CD4-positive, alpha-beta memory T cell (primary cell): ENCODE measurements at regions not wholly inside any gene's neighbourhood (a gene's known extent, or its start where the extent isn't known, plus 50 kb on each side); places are given as distances from the start of the nearest gene placed in this dataset.
"Not testable (repeated sequence)": the region's sequence is repeated elsewhere in the genome, so short reads cannot be mapped to it uniquely, and the experiment has no call there.

Source experiments
- CTCF ChIA-PET: fragments of 350-600 bp; sonication (Branson Sonifier 250); formaldehyde crosslinking; loops from one replicate; lab custom pipeline; 2021; ENCODE audit warnings: inconsistent platforms; ENCODE audit not compliant: partially characterized antibody; lab: Charles Lee
- POLR2A ChIA-PET: fragments of 350-600 bp; sonication (Branson Sonifier 250); formaldehyde crosslinking; loops from one replicate; lab custom pipeline; 2021; ENCODE audit not compliant: partially characterized antibody; lab: Charles Lee
- DNase-seq, 5 donors: peaks; one replicate each; pipeline versions ENCODE4 v3.0.0 to v3.0.0-alpha.2; 2020 to 2022; ENCODE audit warnings: mixed read lengths in 1 of 5
- H3K27ac ChIP-seq: one replicate; pipeline ENCODE4 v1.7.0; 2013; ENCODE audit warnings: low read depth, low read length
- H3K27me3 ChIP-seq: 2 replicates; pipeline ENCODE4 v1.7.0; 2013; ENCODE audit warnings: mild to moderate bottlenecking, low read length, moderate library complexity; ENCODE audit not compliant: insufficient read depth
- H3K36me3 ChIP-seq: 2 replicates; pipeline ENCODE4 v1.7.0; 2013; ENCODE audit warnings: mild to moderate bottlenecking, low read length, moderate library complexity; ENCODE audit not compliant: insufficient read depth
- H3K4me1 ChIP-seq: 2 replicates; pipeline ENCODE4 v1.7.0; 2013; ENCODE audit warnings: mild to moderate bottlenecking, low read length, moderate library complexity; ENCODE audit not compliant: insufficient read depth
- H3K4me3 ChIP-seq, 2 donors: one replicate each; pipeline ENCODE4 v1.7.0; 2013; ENCODE audit warnings: low read length in 2 of 2, mild to moderate bottlenecking in 1 of 2
- H3K9me3 ChIP-seq, 2 donors: one replicate each; pipeline ENCODE4 v1.7.0; 2013; ENCODE audit warnings: low read length in 2 of 2, control low read depth in 1 of 2; ENCODE audit not compliant: control insufficient read depth in 1 of 2
- H3K27ac Mint-ChIP-seq, 7 donors: one replicate each; pipeline ENCODE4 v1.8.0; 2020 to 2021; ENCODE audit warnings: mixed read lengths in 7 of 7, mild to moderate bottlenecking in 6 of 7, inconsistent platforms in 3 of 7, moderate library complexity in 3 of 7
- H3K27me3 Mint-ChIP-seq, 2 donors: one replicate each; pipeline ENCODE4 v1.8.0; 2020 to 2021; ENCODE audit warnings: mixed read lengths in 2 of 2
- H3K36me3 Mint-ChIP-seq, 2 donors: one replicate each; pipeline ENCODE4 v1.8.0; 2020 to 2021; ENCODE audit warnings: mixed read lengths in 2 of 2, inconsistent platforms in 1 of 2, mild to moderate bottlenecking in 1 of 2
- H3K4me1 Mint-ChIP-seq, 4 donors: one replicate each; pipeline ENCODE4 v1.8.0; 2020 to 2021; ENCODE audit warnings: mixed read lengths in 4 of 4, mild to moderate bottlenecking in 1 of 4
- H3K4me3 Mint-ChIP-seq, 8 donors: one replicate each; pipeline ENCODE4 v1.8.0; 2020 to 2021; ENCODE audit warnings: mixed read lengths in 8 of 8, mild to moderate bottlenecking in 7 of 8, moderate library complexity in 6 of 8, inconsistent platforms in 3 of 8
- H3K9me3 Mint-ChIP-seq, 8 donors: one replicate each; pipeline ENCODE4 v1.8.0; 2020 to 2021; ENCODE audit warnings: mixed read lengths in 8 of 8, mild to moderate bottlenecking in 5 of 8, inconsistent platforms in 3 of 8, moderate library complexity in 1 of 8
- intact Hi-C: fragments of 100-400 bp; cut with micrococcal nuclease; formaldehyde crosslinking; loops from one replicate; pipeline ENCODE4 v1.15.1; 2023

DNA sequence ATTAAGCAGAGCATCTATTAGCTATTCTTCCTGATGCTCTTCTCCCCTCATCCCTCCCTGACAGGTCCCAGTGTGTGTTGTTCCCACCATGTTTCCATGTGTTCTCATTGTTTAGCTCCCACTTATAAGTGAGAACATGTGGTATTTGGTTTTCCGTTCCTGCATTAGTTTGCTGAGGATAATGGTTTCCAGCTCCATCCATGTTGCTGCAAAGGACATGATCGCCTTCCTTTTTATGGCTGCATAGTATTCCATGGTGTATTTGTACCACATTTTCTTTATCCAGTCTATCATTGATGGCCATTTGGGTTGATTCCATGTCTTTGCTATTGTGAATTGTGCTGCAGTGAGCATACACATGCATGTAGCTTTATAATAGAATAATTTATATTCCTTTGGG lies 287.9 kb upstream of the FZD8 start:
- DNase-seq, H3K4me3 Mint-ChIP-seq, H3K36me3 ChIP-seq, H3K27me3 Mint-ChIP-seq, H3K9me3 ChIP-seq, H3K27ac Mint-ChIP-seq, H3K9me3 Mint-ChIP-seq, H3K4me1 ChIP-seq, POLR2A ChIA-PET, intact Hi-C loops, H3K27ac ChIP-seq, H3K4me1 Mint-ChIP-seq, H3K36me3 Mint-ChIP-seq, H3K4me3 ChIP-seq, H3K27me3 ChIP-seq, CTCF ChIA-PET: not testable (repeated sequence)

DNA sequence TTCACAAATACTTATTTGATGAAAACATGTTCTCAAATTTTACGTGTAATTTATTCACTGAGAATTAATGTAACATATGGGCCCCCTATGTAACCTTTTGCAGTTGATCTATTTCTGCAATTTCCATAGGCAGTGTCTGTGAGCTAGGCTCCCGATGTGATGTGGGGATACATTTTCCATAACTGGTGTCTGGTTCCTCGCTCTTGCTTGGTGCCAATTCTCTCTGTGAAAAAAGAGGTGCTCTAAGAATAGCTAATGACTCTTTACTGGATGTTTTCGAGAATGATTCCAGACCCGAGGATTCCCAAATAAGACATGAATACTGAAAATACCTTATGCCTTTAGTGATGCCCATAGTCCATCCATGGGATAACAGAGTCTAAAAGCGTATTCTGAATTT lies 286.7 kb upstream of the FZD8 start:
- no peak overlapping the region for H3K27ac ChIP-seq
- no peak for DNase-seq
- H3K27me3 ChIP-seq: no peaks in the 10 kb centered on the region
- H3K27ac Mint-ChIP-seq: no peak overlapping the region
- H3K9me3 ChIP-seq: no peaks in the 10 kb centered on the region
- H3K27me3 Mint-ChIP-seq: no peaks in the 10 kb centered on the region
- no peaks in the 10 kb centered on the region for H3K4me1 Mint-ChIP-seq
- ChIA-PET POLR2A (no interaction called here), CTCF (no interaction called here)
- no peaks in the 10 kb centered on the region for H3K36me3 Mint-ChIP-seq
- H3K36me3 ChIP-seq: no peaks in the 10 kb centered on the region
- intact Hi-C loops: no loop called here
- peaks cover 0 to 4% (median under 1%) of the 10 kb centered on the region in 8 donors for H3K9me3 Mint-ChIP-seq
- no peaks in the 10 kb centered on the region for H3K4me1 ChIP-seq
- no peak overlapping the region for H3K4me3 ChIP-seq
- H3K4me3 Mint-ChIP-seq: no peak overlapping the region

DNA sequence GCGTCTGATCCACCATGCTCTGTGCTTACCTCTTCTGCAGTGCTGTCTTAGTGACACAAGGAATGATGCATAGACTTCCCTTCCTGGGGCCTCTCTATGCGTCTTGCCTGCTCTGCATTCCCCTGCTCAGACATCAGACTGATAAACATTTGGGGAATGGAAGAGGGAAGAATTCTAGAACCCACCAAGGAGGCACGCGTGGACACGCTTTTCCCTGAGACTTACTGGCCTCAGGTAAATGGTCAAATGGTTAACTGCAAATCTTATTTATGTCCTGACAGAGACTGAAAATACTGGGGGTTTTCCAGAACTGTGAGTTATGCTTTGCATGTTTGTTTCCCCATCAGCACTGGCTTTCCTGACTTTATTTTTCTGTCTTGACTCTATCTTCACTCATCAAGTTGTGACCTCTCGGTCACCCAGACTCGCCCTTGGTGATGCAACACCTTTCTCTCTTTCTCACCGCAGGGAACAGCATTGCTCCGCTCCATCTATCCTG lies 285.9 kb upstream of the FZD8 start:
- H3K9me3 ChIP-seq: no peaks in the 10 kb centered on the region
- POLR2A ChIA-PET: no interaction called here
- intact Hi-C loops: no loop called here
- no peaks in the 10 kb centered on the region for H3K36me3 Mint-ChIP-seq
- no peaks in the 10 kb centered on the region for H3K4me1 Mint-ChIP-seq
- no peak for DNase-seq
- no peak overlapping the region for H3K27ac ChIP-seq
- CTCF ChIA-PET: no interaction called here
- no peaks in the 10 kb centered on the region for H3K36me3 ChIP-seq
- no peak overlapping the region for H3K4me3 ChIP-seq
- no peak overlapping the region for H3K27ac Mint-ChIP-seq
- no peaks in the 10 kb centered on the region for H3K27me3 ChIP-seq
- H3K4me1 ChIP-seq: no peaks in the 10 kb centered on the region
- H3K9me3 Mint-ChIP-seq: peaks cover 0 to 3% (median 0%) of the 10 kb centered on the region in 8 donors
- H3K4me3 Mint-ChIP-seq: no peak overlapping the region
- no peaks in the 10 kb centered on the region for H3K27me3 Mint-ChIP-seq

DNA sequence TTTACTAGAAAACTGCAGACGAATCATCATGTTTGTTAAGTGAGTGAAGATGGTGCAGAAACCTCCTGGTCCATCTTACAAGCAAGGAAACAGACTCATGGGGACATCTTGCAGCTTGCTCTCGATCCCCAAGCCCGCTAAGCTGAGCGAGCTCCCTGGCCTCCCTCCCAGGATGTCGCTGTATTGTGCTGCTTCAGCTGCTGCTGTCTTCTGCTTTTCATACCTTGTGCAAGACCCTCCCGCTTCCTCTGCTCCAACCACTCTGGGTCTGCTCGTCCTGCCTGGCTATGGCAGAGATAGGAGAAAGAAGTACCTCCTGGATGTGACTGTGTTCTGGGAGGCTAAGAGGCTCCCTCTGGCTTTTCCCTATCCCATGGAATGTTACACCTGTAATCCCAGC lies 285.2 kb upstream of the FZD8 start:
- H3K36me3 Mint-ChIP-seq: no peaks in the 10 kb centered on the region
- Histone ChIP-seq H3K9me3 (no peaks in the 10 kb centered on the region), H3K36me3 (no peaks in the 10 kb centered on the region), H3K27ac (no peak overlapping the region), H3K4me1 (no peaks in the 10 kb centered on the region), H3K27me3 (no peaks in the 10 kb centered on the region), H3K4me3 (no peak overlapping the region)
- POLR2A ChIA-PET: no interaction called here
- DNase-seq: no peak
- CTCF ChIA-PET: no interaction called here
- intact Hi-C loops: no loop called here
- H3K27me3 Mint-ChIP-seq: no peaks in the 10 kb centered on the region
- H3K9me3 Mint-ChIP-seq: peaks cover 0 to 3% (median 0%) of the 10 kb centered on the region in 8 donors
- H3K27ac Mint-ChIP-seq: no peak overlapping the region
- no peaks in the 10 kb centered on the region for H3K4me1 Mint-ChIP-seq
- H3K4me3 Mint-ChIP-seq: no peak overlapping the region

DNA sequence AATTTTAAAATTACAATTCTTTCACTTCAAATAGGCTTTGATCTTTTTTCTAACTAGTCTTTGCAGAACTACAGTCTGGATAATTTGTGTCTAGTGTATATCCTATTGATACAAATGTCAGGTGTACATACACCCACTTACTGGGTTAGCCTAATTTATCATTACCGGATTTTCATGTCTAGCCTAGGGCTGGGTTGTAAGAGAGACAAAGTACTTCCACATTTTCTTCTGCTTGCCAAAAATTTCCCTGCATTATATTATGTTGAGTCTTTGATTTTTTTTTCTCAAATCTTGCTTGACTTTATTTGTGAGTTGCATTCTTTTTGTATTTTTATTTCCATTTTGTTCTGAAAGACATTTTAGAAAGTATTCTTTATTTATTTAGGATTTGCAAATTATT lies 284.8 kb upstream of the FZD8 start:
- H3K27me3 Mint-ChIP-seq: no peaks in the 10 kb centered on the region
- no peaks in the 10 kb centered on the region for H3K4me1 ChIP-seq
- intact Hi-C loops: no loop called here
- POLR2A ChIA-PET: no interaction called here
- H3K9me3 Mint-ChIP-seq: peaks cover 0 to 3% (median 0%) of the 10 kb centered on the region in 8 donors
- no peaks in the 10 kb centered on the region for H3K36me3 Mint-ChIP-seq
- CTCF ChIA-PET: no interaction called here
- no peaks in the 10 kb centered on the region for H3K36me3 ChIP-seq
- H3K4me1 Mint-ChIP-seq: no peaks in the 10 kb centered on the region
- no peak for DNase-seq
- H3K4me3 Mint-ChIP-seq: no peak overlapping the region
- H3K9me3 ChIP-seq: no peaks in the 10 kb centered on the region
- no peak overlapping the region for H3K27ac Mint-ChIP-seq
- H3K27me3 ChIP-seq: no peaks in the 10 kb centered on the region
- H3K27ac ChIP-seq: no peak overlapping the region
- H3K4me3 ChIP-seq: no peak overlapping the region

DNA sequence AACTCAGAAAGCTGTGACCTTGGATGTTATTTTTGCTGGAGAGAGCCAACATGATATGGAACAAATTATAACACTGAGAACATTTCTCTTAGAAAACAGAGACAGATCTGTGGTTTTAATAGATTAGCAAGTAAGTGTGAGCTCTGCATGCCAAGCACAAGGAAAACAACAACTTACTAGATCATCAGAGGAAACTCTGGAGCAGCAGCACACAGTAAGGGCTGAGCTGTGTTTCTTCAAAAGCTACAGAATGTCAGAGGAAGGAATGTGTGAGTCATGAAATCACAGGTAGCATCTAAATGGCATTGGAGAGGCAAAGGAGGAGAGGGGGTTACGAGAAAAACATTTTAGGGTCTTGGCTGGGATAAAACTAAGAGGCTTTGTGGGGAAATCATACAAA lies 283.4 kb upstream of the FZD8 start:
- POLR2A ChIA-PET: no interaction called here

DNA sequence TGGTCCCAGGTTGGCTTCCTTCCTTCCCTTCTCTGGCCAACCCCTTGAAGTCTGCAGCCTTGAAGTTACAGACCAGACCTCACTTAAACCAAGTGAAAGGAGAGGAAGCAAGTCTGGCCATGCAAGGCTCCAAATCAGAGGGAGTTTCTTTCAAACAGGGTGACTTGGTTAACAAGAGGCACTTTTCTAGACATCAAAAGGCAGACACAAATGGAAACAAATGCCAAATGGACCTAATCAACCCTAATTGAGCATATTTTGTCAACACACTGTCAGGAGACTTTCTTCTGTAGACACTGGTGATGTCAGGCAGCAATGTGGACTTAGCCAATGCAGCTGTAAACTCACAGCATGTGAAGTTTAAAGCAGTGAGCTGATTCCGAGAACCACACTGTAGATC lies 282.7 kb upstream of the FZD8 start:
- POLR2A ChIA-PET: no interaction called here
- Histone ChIP-seq H3K27ac (no peak overlapping the region), H3K27me3 (no peaks in the 10 kb centered on the region), H3K4me3 (no peak overlapping the region), H3K4me1 (no peaks in the 10 kb centered on the region), H3K36me3 (no peaks in the 10 kb centered on the region), H3K9me3 (no peaks in the 10 kb centered on the region)
- Mint-ChIP-seq H3K4me3 (no peak overlapping the region), H3K9me3 (no peaks in the 10 kb centered on the region), H3K27ac (no peak overlapping the region), H3K36me3 (no peaks in the 10 kb centered on the region), H3K27me3 (no peaks in the 10 kb centered on the region), H3K4me1 (no peaks in the 10 kb centered on the region)
- no peak for DNase-seq
- CTCF ChIA-PET: no interaction called here
- intact Hi-C loops: no loop called here

More for the DNA sequence above, 283.4 kb upstream of the FZD8 start:
- Mint-ChIP-seq H3K9me3 (peaks cover 0 to 3% (median 0%) of the 10 kb centered on the region in 8 donors), H3K27me3 (no peaks in the 10 kb centered on the region), H3K4me1 (no peaks in the 10 kb centered on the region), H3K4me3 (no peak overlapping the region), H3K27ac (no peak overlapping the region), H3K36me3 (no peaks in the 10 kb centered on the region)
- Histone ChIP-seq H3K36me3 (no peaks in the 10 kb centered on the region), H3K27me3 (no peaks in the 10 kb centered on the region), H3K4me1 (no peaks in the 10 kb centered on the region), H3K9me3 (no peaks in the 10 kb centered on the region), H3K4me3 (no peak overlapping the region), H3K27ac (no peak overlapping the region)
- intact Hi-C loops: no loop called here
- no peak for DNase-seq
- CTCF ChIA-PET: no interaction called here
